GM12878 (cell line): ENCODE measurements at regions not wholly inside any gene's neighbourhood (a gene's known extent, or its start where the extent isn't known, plus 50 kb on each side); places are given as distances from the start of the nearest gene placed in this dataset.
"Not testable (repeated sequence)": the region's sequence is repeated elsewhere in the genome, so short reads cannot be mapped to it uniquely, and the experiment has no call there.

ENCODE experiments used
- ATAC-seq: fragments of 200-7000 bp; cut with Tn5 transposase; 3 replicates; pipeline ENCODE4 v1.9.1; 2020; ENCODE audit warnings: mild to moderate bottlenecking, moderate library complexity
- BruUV-seq: library from RNA; stranded (reverse); fragments of 400-500 nt; replicated peaks from 2 replicates; lab custom pipeline; 2021; lab: Mats Ljungman, UMichigan
- CTCF ChIA-PET: fragments of 300-600 bp; sonication (Branson Sonifier 250); formaldehyde crosslinking; extraction: SDS; loops from one replicate; lab custom pipeline; 2021; ENCODE audit warnings: inconsistent platforms; lab: Yijun Ruan, JAX
- POLR2A ChIA-PET: fragments of 350-600 bp; formaldehyde crosslinking; extraction: SDS; loops from one replicate; lab custom pipeline; 2021; ENCODE audit warnings: inconsistent platforms; lab: Charles Lee
- RAD21 ChIA-PET: fragments of 300-600 bp; sonication (Branson Sonifier 250); formaldehyde crosslinking; loops from one replicate; lab custom pipeline; 2023; ENCODE audit warnings: antibody characterized with exemption; ENCODE audit not compliant: unreplicated experiment; lab: Charles Lee
- SMC1A ChIA-PET: fragments of 300-600 bp; sonication (Branson Sonifier 250); formaldehyde crosslinking; loops from one replicate; lab custom pipeline; 2023; ENCODE audit not compliant: unreplicated experiment, uncharacterized antibody; lab: Charles Lee
- DNase-seq: peaks from one replicate; pipeline ENCODE4 v3.0.0-alpha.2; 2011; ENCODE audit warnings: low read depth, low spot score
- FAIRE-seq: peaks from 3 replicates; lab custom pipeline; 2011; peaks lifted over from hg19 to GRCh38; lab: Jason Lieb, UNC
- H2AFZ ChIP-seq: 2 replicates; pipeline ENCODE4 v1.6.0; 2011; ENCODE audit warnings: low read depth, low read length, control low read depth; ENCODE audit not compliant: control insufficient read depth
- H3K27ac ChIP-seq: 2 replicates; pipeline ENCODE4 v1.5.1; 2011; ENCODE audit warnings: control low read depth; ENCODE audit not compliant: control insufficient read depth, insufficient read depth
- H3K27me3 ChIP-seq, 2 experiments: replicated peaks in 1 of 2; 2 replicates each; pipeline versions ENCODE4 v1.6.0 to v1.6.1; 2011; ENCODE audit warnings: low read length in 1 of 2; ENCODE audit not compliant: control insufficient read depth in 2 of 2, insufficient read depth in 2 of 2
- H3K36me3 ChIP-seq, 2 experiments: 2 replicates each; pipeline ENCODE4 v1.5.1; 2011; ENCODE audit warnings: low read length in 1 of 2; ENCODE audit not compliant: control insufficient read depth in 2 of 2, insufficient read depth in 2 of 2
- H3K4me1 ChIP-seq: 2 replicates; pipeline ENCODE4 v1.6.1; 2011; ENCODE audit warnings: mild to moderate bottlenecking, low read length, moderate library complexity, mixed read lengths; ENCODE audit not compliant: control insufficient read depth, insufficient read depth
- H3K4me2 ChIP-seq: 2 replicates; pipeline ENCODE4 v1.6.0; 2011; ENCODE audit warnings: control low read depth; ENCODE audit not compliant: control insufficient read depth, insufficient read depth
- H3K4me3 ChIP-seq: fragments of 200-600 bp; sonication (generic); 2 replicates; pipeline ENCODE4 v1.5.1; 2016
- H3K79me2 ChIP-seq: 2 replicates; pipeline ENCODE4 v1.6.0; 2011; ENCODE audit warnings: low read length; ENCODE audit not compliant: control insufficient read depth, insufficient read depth
- H3K9ac ChIP-seq: 2 replicates; pipeline ENCODE4 v1.8.0; 2011; ENCODE audit warnings: low read length, control low read depth, mixed read lengths; ENCODE audit not compliant: control insufficient read depth, insufficient read depth
- H3K9me3 ChIP-seq: replicated peaks from 3 replicates; pipeline ENCODE4 v1.5.1; 2011; ENCODE audit warnings: mild to moderate bottlenecking, low read length; ENCODE audit not compliant: control insufficient read depth, insufficient read depth
- H4K20me1 ChIP-seq: 2 replicates; pipeline ENCODE4 v1.6.0; 2011; ENCODE audit not compliant: control insufficient read depth, insufficient read depth
- CTCF ChIP-seq, 3 experiments: IDR thresholded peaks in 2 of 3; conservative IDR thresholded peaks in 1 of 3; 2 replicates each; pipeline ENCODE4 v1.5.1; 2011; ENCODE audit warnings: low read depth in 3 of 3, low read length in 3 of 3, mild to moderate bottlenecking in 3 of 3, control low read depth in 2 of 3, moderate library complexity in 2 of 3, inconsistent platforms in 1 of 3, mixed read lengths in 1 of 3; ENCODE audit not compliant: control insufficient read depth in 2 of 3, insufficient read depth in 1 of 3; ENCODE audit errors: extremely low read depth in 1 of 3
- IKZF2 ChIP-seq, 2 experiments: fragments of 450-650 bp; IDR thresholded peaks; 2 replicates each; pipeline ENCODE4 v1.6.1; 2017; ENCODE audit warnings: mild to moderate bottlenecking in 2 of 2, moderate library complexity in 2 of 2
- NFXL1 ChIP-seq: fragments of 450-650 bp; IDR thresholded peaks from 2 replicates; pipeline ENCODE4 v1.6.1; 2017; ENCODE audit warnings: antibody characterized with exemption, mild to moderate bottlenecking, borderline replicate concordance
- RAD21 ChIP-seq: IDR thresholded peaks from 2 replicates; pipeline ENCODE4 v1.6.1; 2011; ENCODE audit warnings: mild to moderate bottlenecking, low read depth, low read length, moderate library complexity; ENCODE audit not compliant: insufficient read depth
- RUNX3 ChIP-seq: IDR thresholded peaks from 2 replicates; pipeline ENCODE4 v1.6.1; 2012; ENCODE audit warnings: low read length, inconsistent platforms
- WGBS: methylation state at CpG from one replicate; pipeline ENCODE4 v1.1.6; 2016; ENCODE audit warnings: low lambda C conversion rate; ENCODE audit not compliant: insufficient replicate concordance, insufficient coverage; ENCODE audit errors: missing lambda C conversion rate; 5-methylcytosine and 5-hydroxymethylcytosine counted together
- in situ Hi-C: fragments of 300-500 bp; cut with MboI; formaldehyde crosslinking; loops from 9 replicates; pipeline ENCODE4 v1.14.3; 2018; ENCODE audit warnings: mixed read lengths
- intact Hi-C: fragments of 100-400 bp; cut with micrococcal nuclease; formaldehyde crosslinking; loops from one replicate; pipeline ENCODE4 v1.14.2; 2022; ENCODE audit not compliant: unreplicated experiment

GRCh38 chrX:63192366-63193041 lies 158.6 kb downstream of the SPIN4 start:
- BruUV-seq, H3K9me3 ChIP-seq, H3K79me2 ChIP-seq, H3K9ac ChIP-seq, H4K20me1 ChIP-seq, H2AFZ ChIP-seq, POLR2A ChIA-PET, intact Hi-C loops, H3K27me3 ChIP-seq, H3K4me3 ChIP-seq, DNase-seq, in situ Hi-C loops, FAIRE-seq, CTCF ChIA-PET, H3K27ac ChIP-seq, ATAC-seq, H3K4me2 ChIP-seq, RAD21 ChIA-PET, H3K4me1 ChIP-seq, SMC1A ChIA-PET, H3K36me3 ChIP-seq: not testable (repeated sequence)
- 58% methylated on average over 29 of the region's 29 CpGs for WGBS

GRCh38 chrX:63186137-63186536 lies 165.0 kb downstream of the SPIN4 start:
- ChIA-PET SMC1A (interaction anchor here (0.8 kb wide), 1 partner anchor 173 kb away, joined by 7 read pairs; no protein-coding TSS in a partner anchor), RAD21 (no interaction called here), POLR2A (no interaction called here), CTCF (interaction anchor here (1.9 kb wide), 1 partner anchor 135 kb away, joined by 7 read pairs; no protein-coding TSS in a partner anchor)
- TF ChIP-seq RAD21, result 0 out of 2 replicates have a peak, but pooled peaks have one; percentile 25
- peak in 1 of 3 experiments; percentile 15; a peak in 1 of 6 replicates for TF ChIP-seq CTCF (IDR thresholded peaks at IDR 0.05 in 2 of 3, conservative IDR thresholded peaks at IDR 0.05 in 1 of 3; ENCODE audit: control insufficient read depth in 2 of 3, extremely low read depth in 1 of 3, insufficient read depth in 1 of 3, low read depth in 3 of 3, low read length in 3 of 3)
- TF ChIP-seq IKZF2 (IDR thresholded peaks at IDR 0.05), result no peak
- TF ChIP-seq NFXL1, result no peak
- peak; percentile 57; the same call in 1 of the 2 replicates for TF ChIP-seq RUNX3
- Histone ChIP-seq H3K27me3 (no peaks in the 10 kb centered on the region), H3K27ac (no peak overlapping the region), H2AFZ (no peak overlapping the region), H3K36me3 (no peaks in the 10 kb centered on the region), H3K4me2 (no peak overlapping the region), H3K4me1 (no peaks in the 10 kb centered on the region), H3K4me3 (no peak overlapping the region), H3K9me3 (no peaks in the 10 kb centered on the region; the same call in 2 of the 3 replicates), H4K20me1 (no peaks in the 10 kb centered on the region), H3K79me2 (no peaks in the 10 kb centered on the region), H3K9ac (no peak overlapping the region)
- BruUV-seq, result no TSS peak
- ATAC-seq (peak; percentile 89), FAIRE-seq (no peak), DNase-seq (no peak)
- 27% methylated on average over 1 of the region's 1 CpG for WGBS
- in situ Hi-C loops, result no loop called here
- intact Hi-C loops, result no loop called here

GRCh38 chrX:63179852-63180251 lies 171.3 kb downstream of the SPIN4 start:
- DNase-seq, H3K79me2 ChIP-seq, H4K20me1 ChIP-seq, BruUV-seq, intact Hi-C loops, RAD21 ChIA-PET, H3K4me3 ChIP-seq, H3K36me3 ChIP-seq, H2AFZ ChIP-seq, in situ Hi-C loops, POLR2A ChIA-PET, H3K4me1 ChIP-seq, H3K27ac ChIP-seq, CTCF ChIA-PET, H3K9me3 ChIP-seq, SMC1A ChIA-PET, H3K27me3 ChIP-seq, H3K9ac ChIP-seq, H3K4me2 ChIP-seq: not testable (repeated sequence)
- ATAC-seq (peak; percentile 55), FAIRE-seq (peak; percentile 71)
- WGBS, result no CpG with 5 or more reads among the region's 3 CpGs
